ENCODE measurements at regions not wholly inside any gene's neighbourhood (a gene's known extent, or its start where the extent isn't known, plus 50 kb on each side); places are given as distances from the start of the nearest gene placed in this dataset.

GRCh38 chr15:36432161-36432560 lies 147.3 kb upstream of the CDIN1 start:
- H2AFZ ChIP-seq (ENCODE audit: low read length): no peak overlapping the region
- no peaks in the 10 kb centered on the region for H3K79me2 ChIP-seq (ENCODE audit: insufficient read depth, low read length)
- H3K9ac ChIP-seq (ENCODE audit: insufficient read depth, low read depth, low read length): no peak overlapping the region
- H3K4me1 ChIP-seq (ENCODE audit: insufficient read depth, low read length): peaks cover 8% of the 10 kb centered on the region; the same call in 1 of the 2 replicates
- H3K36me3 ChIP-seq (replicated peaks in 1 of 2; ENCODE audit: control insufficient read depth in 1 of 2, insufficient read depth in 2 of 2, low read length in 2 of 2): no peaks in the 10 kb centered on the region
- WGBS (ENCODE audit: low lambda C conversion rate): 0% methylated on average over 2 of the region's 2 CpGs
- H3K9me3 ChIP-seq (ENCODE audit: low read length): no peaks in the 10 kb centered on the region
- ChIA-PET CTCF (ENCODE audit: low intra/inter-chr PET ratio, low total read pairs) (no interaction called here), POLR2A (no interaction called here)
- peaks cover 0 to 1% of the 10 kb centered on the region in 2 experiments; a peak in 1 of 5 replicates for H3K27me3 ChIP-seq (ENCODE audit: control insufficient read depth in 1 of 2, insufficient read depth in 2 of 2, low read length in 2 of 2)
- no peaks in the 10 kb centered on the region for H4K20me1 ChIP-seq (ENCODE audit: insufficient read depth, low read length)
- intact Hi-C loops (cut with micrococcal nuclease; ENCODE audit: unreplicated experiment): no loop called here
- no TSS peak for BruUV-seq (replicated peaks)
- no peak for ATAC-seq
- no peak for DNase-seq (ENCODE audit: low spot score)
- H3K27ac ChIP-seq (ENCODE audit: extremely low read length, insufficient read depth, low read length): no peak overlapping the region
- no peak overlapping the region for H3K4me3 ChIP-seq (replicated peaks in 1 of 3; ENCODE audit: insufficient read depth in 1 of 3, low read depth in 2 of 3, low read length in 3 of 3)
- FAIRE-seq: no peak
- in situ Hi-C loops (cut with HindIII; ENCODE audit: extremely low pct_ligation_motif_present, low pct_unique_long_range_greater_than_20kb): no loop called here
- no peak overlapping the region for H3K4me2 ChIP-seq (ENCODE audit: low read depth, low read length)
- TF ChIP-seq PHF21A (CRISPR knock-in tag; IDR thresholded peaks at IDR 0.05) (no peak), ZNF274 (CRISPR knock-in tag; IDR thresholded peaks at IDR 0.05) (no peak), DMAP1 (CRISPR knock-in tag; IDR thresholded peaks at IDR 0.05) (no peak), ARID5B (CRISPR knock-in tag; IDR thresholded peaks at IDR 0.05) (no peak)

DNA sequence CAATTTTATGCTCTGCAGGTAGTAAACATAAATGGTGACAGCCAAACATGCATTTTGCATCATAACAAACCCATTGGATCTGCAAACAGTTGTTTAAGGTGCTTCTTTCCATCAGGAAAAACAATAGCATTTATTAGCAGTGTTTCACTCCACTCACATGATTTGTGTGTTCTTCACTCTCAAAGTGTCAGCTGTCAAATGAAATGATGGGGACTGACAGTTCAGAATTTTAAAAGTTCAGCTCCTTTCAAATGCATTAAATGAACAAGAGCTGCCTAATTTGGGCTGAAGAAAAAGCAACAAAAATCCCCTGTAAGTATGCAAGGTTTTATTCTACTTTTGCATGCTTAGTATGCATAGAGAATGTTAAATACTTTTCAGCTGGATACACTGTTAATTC lies 145.2 kb upstream of the CDIN1 start:
- Histone ChIP-seq H3K79me2 (ENCODE audit: insufficient read depth, low read length) (no peaks in the 10 kb centered on the region), H3K4me1 (ENCODE audit: insufficient read depth, low read length) (no peaks in the 10 kb centered on the region), H3K4me3 (replicated peaks in 1 of 3; ENCODE audit: insufficient read depth in 1 of 3, low read depth in 2 of 3, low read length in 3 of 3) (no peak overlapping the region), H4K20me1 (ENCODE audit: insufficient read depth, low read length) (no peaks in the 10 kb centered on the region), H3K27me3 (ENCODE audit: control insufficient read depth in 1 of 2, insufficient read depth in 2 of 2, low read length in 2 of 2) (peaks cover 0 to 1% of the 10 kb centered on the region in 2 experiments; a peak in 1 of 5 replicates), H3K4me2 (ENCODE audit: low read depth, low read length) (no peak overlapping the region), H3K9ac (ENCODE audit: insufficient read depth, low read depth, low read length) (no peak overlapping the region), H2AFZ (ENCODE audit: low read length) (no peak overlapping the region), H3K36me3 (replicated peaks in 1 of 2; ENCODE audit: control insufficient read depth in 1 of 2, insufficient read depth in 2 of 2, low read length in 2 of 2) (no peaks in the 10 kb centered on the region), H3K9me3 (ENCODE audit: low read length) (no peaks in the 10 kb centered on the region), H3K27ac (ENCODE audit: extremely low read length, insufficient read depth, low read length) (no peak overlapping the region)
- intact Hi-C loops (cut with micrococcal nuclease; ENCODE audit: unreplicated experiment) (no loop called here), in situ Hi-C loops (cut with HindIII; ENCODE audit: extremely low pct_ligation_motif_present, low pct_unique_long_range_greater_than_20kb) (no loop called here)
- no peak for DNase-seq (ENCODE audit: low spot score)
- ChIA-PET POLR2A (no interaction called here), CTCF (ENCODE audit: low intra/inter-chr PET ratio, low total read pairs) (no interaction called here)
- FAIRE-seq: no peak
- BruUV-seq (replicated peaks): no TSS peak
- ATAC-seq: no peak
- TF ChIP-seq CHD2 (IDR thresholded peaks at IDR 0.05; ENCODE audit: low read depth, low read length) (no peak), HIC2 (CRISPR knock-in tag; IDR thresholded peaks at IDR 0.05; ENCODE audit: low read depth) (no peak), ZNF33A (CRISPR knock-in tag; IDR thresholded peaks at IDR 0.05; ENCODE audit: borderline replicate concordance) (no peak), ZNF501 (CRISPR knock-in tag; IDR thresholded peaks at IDR 0.05) (no peak), ZZZ3 (CRISPR knock-in tag; IDR thresholded peaks at IDR 0.05; ENCODE audit: borderline replicate concordance) (no peak), CCAR2 (optimal IDR thresholded peaks at IDR 0.05; ENCODE audit: low read depth, low read length) (no peak), ZNF777 (CRISPR knock-in tag; IDR thresholded peaks at IDR 0.05) (no peak), ZNF383 (CRISPR knock-in tag; IDR thresholded peaks at IDR 0.05; ENCODE audit: borderline replicate concordance) (no peak), ZFP37 (CRISPR knock-in tag; IDR thresholded peaks at IDR 0.05; ENCODE audit: borderline replicate concordance) (no peak)
- TF ChIP-seq, protein P1, sequence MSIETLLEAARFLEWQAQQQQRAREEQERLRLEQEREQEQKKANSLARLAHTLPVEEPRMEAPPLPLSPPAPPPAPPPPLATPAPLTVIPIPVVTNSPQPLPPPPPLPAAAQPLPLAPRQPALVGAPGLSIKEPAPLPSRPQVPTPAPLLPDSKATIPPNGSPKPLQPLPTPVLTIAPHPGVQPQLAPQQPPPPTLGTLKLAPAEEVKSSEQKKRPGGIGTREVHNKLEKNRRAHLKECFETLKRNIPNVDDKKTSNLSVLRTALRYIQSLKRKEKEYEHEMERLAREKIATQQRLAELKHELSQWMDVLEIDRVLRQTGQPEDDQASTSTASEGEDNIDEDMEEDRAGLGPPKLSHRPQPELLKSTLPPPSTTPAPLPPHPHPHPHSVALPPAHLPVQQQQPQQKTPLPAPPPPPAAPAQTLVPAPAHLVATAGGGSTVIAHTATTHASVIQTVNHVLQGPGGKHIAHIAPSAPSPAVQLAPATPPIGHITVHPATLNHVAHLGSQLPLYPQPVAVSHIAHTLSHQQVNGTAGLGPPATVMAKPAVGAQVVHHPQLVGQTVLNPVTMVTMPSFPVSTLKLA (IDR thresholded peaks at IDR 0.05): no peak

All from HepG2 (cell line).